Stimulated activated effector memory CD8-positive, alpha-beta T cell treated with anti-CD3 and anti-CD28 coated beads, Interleukin-12 subunit alpha, Interleukin-12 subunit beta, amount 100 ng/mL, for 72 hours (primary cell): ENCODE measurements at regions not wholly inside any gene's neighbourhood (a gene's known extent, or its start where the extent isn't known, plus 50 kb on each side); places are given as distances from the start of the nearest gene placed in this dataset.
A peak's percentile ranks its signal among the peaks of the same experiment; 100 is the strongest.

Experiments
- ATAC-seq: fragments of 150-1000 bp; cut with Tn5 transposase; 2 replicates; pipeline ENCODE4 v1.10.0; 2021
- DNase-seq, 2 donors: peaks; one replicate each; pipeline ENCODE4 v3.0.0; 2021 to 2022; ENCODE audit warnings: low spot score in 2 of 2
- H3K27ac Mint-ChIP-seq: one replicate; pipeline ENCODE4 v1.8.0; 2022; ENCODE audit warnings: mild to moderate bottlenecking, mixed read lengths
- H3K36me3 Mint-ChIP-seq: one replicate; pipeline ENCODE4 v1.8.0; 2022; ENCODE audit warnings: mild to moderate bottlenecking, mixed read lengths
- H3K4me1 Mint-ChIP-seq: one replicate; pipeline ENCODE4 v1.8.0; 2022; ENCODE audit warnings: mixed read lengths
- H3K4me3 Mint-ChIP-seq: one replicate; pipeline ENCODE4 v1.8.0; 2022; ENCODE audit warnings: mild to moderate bottlenecking, mixed read lengths
- H3K9me3 Mint-ChIP-seq: one replicate; pipeline ENCODE4 v1.8.0; 2022; ENCODE audit warnings: mixed read lengths

- no peak for DNase-seq
Observed at GRCh38 chr21:19830446-19830845, 1167.8 kb upstream of the NCAM2 start.

GRCh38 chr21:19832551-19832950 lies 1165.7 kb upstream of the NCAM2 start:
- Mint-ChIP-seq H3K4me1 (no peaks in the 10 kb centered on the region), H3K36me3 (no peaks in the 10 kb centered on the region), H3K4me3 (no peak overlapping the region), H3K27ac (no peak overlapping the region), H3K9me3 (peaks cover 23% of the 10 kb centered on the region)
- no peak for DNase-seq
- ATAC-seq, result no peak

More at GRCh38 chr21:19830446-19830845, 1167.8 kb upstream of the NCAM2 start:
- Mint-ChIP-seq H3K4me1 (no peaks in the 10 kb centered on the region), H3K4me3 (no peak overlapping the region), H3K27ac (no peak overlapping the region), H3K9me3 (peaks cover 22% of the 10 kb centered on the region), H3K36me3 (no peaks in the 10 kb centered on the region)
- ATAC-seq, result no peak

GRCh38 chr21:19833082-19833481 lies 1165.1 kb upstream of the NCAM2 start:
- no peak for ATAC-seq
- no peak for DNase-seq

GRCh38 chr21:19842601-19843000 lies 1155.6 kb upstream of the NCAM2 start:
- H3K9me3 Mint-ChIP-seq, result peaks cover 9% of the 10 kb centered on the region
- no peaks in the 10 kb centered on the region for H3K36me3 Mint-ChIP-seq
- DNase-seq, result no peak
- no peaks in the 10 kb centered on the region for H3K4me1 Mint-ChIP-seq
- no peak for ATAC-seq
- H3K4me3 Mint-ChIP-seq, result no peak overlapping the region
- no peak overlapping the region for H3K27ac Mint-ChIP-seq

More at GRCh38 chr21:19833082-19833481, 1165.1 kb upstream of the NCAM2 start:
- Mint-ChIP-seq H3K4me1 (no peaks in the 10 kb centered on the region), H3K27ac (no peak overlapping the region), H3K4me3 (no peak overlapping the region), H3K36me3 (no peaks in the 10 kb centered on the region), H3K9me3 (peaks cover 19% of the 10 kb centered on the region)

- Mint-ChIP-seq H3K27ac (no peak overlapping the region), H3K4me3 (no peak overlapping the region), H3K36me3 (no peaks in the 10 kb centered on the region), H3K4me1 (no peaks in the 10 kb centered on the region), H3K9me3 (peaks cover 7% of the 10 kb centered on the region)
- ATAC-seq (no peak), DNase-seq (no peak)
Observed at GRCh38 chr21:19844334-19844733, 1153.9 kb upstream of the NCAM2 start.

- H3K4me3 Mint-ChIP-seq, result no peak overlapping the region
Observed at GRCh38 chr21:19850157-19850556, 1148.1 kb upstream of the NCAM2 start.

GRCh38 chr21:19853061-19853460 lies 1145.1 kb upstream of the NCAM2 start:
- Mint-ChIP-seq H3K27ac (no peak overlapping the region), H3K4me1 (no peaks in the 10 kb centered on the region), H3K9me3 (peaks cover 8% of the 10 kb centered on the region), H3K4me3 (no peak overlapping the region), H3K36me3 (no peaks in the 10 kb centered on the region)
- ATAC-seq (peak; percentile 24), DNase-seq (no peak)

More at GRCh38 chr21:19850157-19850556, 1148.1 kb upstream of the NCAM2 start:
- H3K9me3 Mint-ChIP-seq, result peaks cover 9% of the 10 kb centered on the region
- DNase-seq (no peak), ATAC-seq (no peak)
- H3K27ac Mint-ChIP-seq, result no peak overlapping the region
- no peaks in the 10 kb centered on the region for H3K36me3 Mint-ChIP-seq
- H3K4me1 Mint-ChIP-seq, result no peaks in the 10 kb centered on the region

- DNase-seq (no peak), ATAC-seq (peak; percentile 26)
- Mint-ChIP-seq H3K4me3 (no peak overlapping the region), H3K4me1 (no peaks in the 10 kb centered on the region), H3K9me3 (peaks cover 8% of the 10 kb centered on the region), H3K36me3 (no peaks in the 10 kb centered on the region), H3K27ac (no peak overlapping the region)
Observed at GRCh38 chr21:19853709-19854575, 1144.3 kb upstream of the NCAM2 start.

- H3K4me3 Mint-ChIP-seq, result no peak overlapping the region
- H3K27ac Mint-ChIP-seq, result no peak overlapping the region
- ATAC-seq (no peak), DNase-seq (no peak)
- H3K36me3 Mint-ChIP-seq, result no peaks in the 10 kb centered on the region
- H3K4me1 Mint-ChIP-seq, result no peaks in the 10 kb centered on the region
- peaks cover 9% of the 10 kb centered on the region for H3K9me3 Mint-ChIP-seq
Observed at GRCh38 chr21:19855522-19855921, 1142.7 kb upstream of the NCAM2 start.

GRCh38 chr21:19864476-19864875 lies 1133.7 kb upstream of the NCAM2 start:
- H3K36me3 Mint-ChIP-seq, result no peaks in the 10 kb centered on the region
- H3K27ac Mint-ChIP-seq, result no peak overlapping the region
- H3K4me1 Mint-ChIP-seq, result no peaks in the 10 kb centered on the region
- no peak for ATAC-seq
- H3K4me3 Mint-ChIP-seq, result no peak overlapping the region
- DNase-seq, result no peak
- H3K9me3 Mint-ChIP-seq, result peaks cover 15% of the 10 kb centered on the region

GRCh38 chr21:19870682-19871081 lies 1127.5 kb upstream of the NCAM2 start:
- H3K9me3 Mint-ChIP-seq, result peaks cover 18% of the 10 kb centered on the region
- H3K4me3 Mint-ChIP-seq, result no peak overlapping the region
- H3K4me1 Mint-ChIP-seq, result no peaks in the 10 kb centered on the region
- H3K36me3 Mint-ChIP-seq, result no peaks in the 10 kb centered on the region
- no peak for ATAC-seq
- no peak for DNase-seq
- H3K27ac Mint-ChIP-seq, result no peak overlapping the region

GRCh38 chr21:19874521-19874920 lies 1123.7 kb upstream of the NCAM2 start:
- H3K4me1 Mint-ChIP-seq, result no peaks in the 10 kb centered on the region
- peaks cover 13% of the 10 kb centered on the region for H3K9me3 Mint-ChIP-seq
- ATAC-seq (no peak), DNase-seq (no peak)
- no peak overlapping the region for H3K27ac Mint-ChIP-seq
- no peak overlapping the region for H3K4me3 Mint-ChIP-seq
- H3K36me3 Mint-ChIP-seq, result no peaks in the 10 kb centered on the region

- no peak for DNase-seq
- no peak for ATAC-seq
- peaks cover 7% of the 10 kb centered on the region for H3K9me3 Mint-ChIP-seq
- H3K36me3 Mint-ChIP-seq, result no peaks in the 10 kb centered on the region
- no peak overlapping the region for H3K27ac Mint-ChIP-seq
- no peaks in the 10 kb centered on the region for H3K4me1 Mint-ChIP-seq
- no peak overlapping the region for H3K4me3 Mint-ChIP-seq
Observed at GRCh38 chr21:19878133-19878532, 1120.1 kb upstream of the NCAM2 start.

- H3K27ac Mint-ChIP-seq, result no peak overlapping the region
- no peak overlapping the region for H3K4me3 Mint-ChIP-seq
- H3K4me1 Mint-ChIP-seq, result no peaks in the 10 kb centered on the region
- DNase-seq (no peak), ATAC-seq (no peak)
- H3K36me3 Mint-ChIP-seq, result no peaks in the 10 kb centered on the region
- H3K9me3 Mint-ChIP-seq, result peaks cover 14% of the 10 kb centered on the region
Observed at GRCh38 chr21:19899645-19900044, 1098.6 kb upstream of the NCAM2 start.

GRCh38 chr21:19900149-19900548 lies 1098.1 kb upstream of the NCAM2 start:
- Mint-ChIP-seq H3K36me3 (no peaks in the 10 kb centered on the region), H3K9me3 (peaks cover 13% of the 10 kb centered on the region), H3K4me1 (no peaks in the 10 kb centered on the region), H3K27ac (no peak overlapping the region), H3K4me3 (no peak overlapping the region)
- DNase-seq, result no peak
- no peak for ATAC-seq

- peaks cover 6% of the 10 kb centered on the region for H3K9me3 Mint-ChIP-seq
- no peaks in the 10 kb centered on the region for H3K36me3 Mint-ChIP-seq
- no peaks in the 10 kb centered on the region for H3K4me1 Mint-ChIP-seq
- DNase-seq (no peak), ATAC-seq (no peak)
- H3K4me3 Mint-ChIP-seq, result no peak overlapping the region
- no peak overlapping the region for H3K27ac Mint-ChIP-seq
Observed at GRCh38 chr21:19908390-19908789, 1089.8 kb upstream of the NCAM2 start.
